ENCODE measurements at regions not wholly inside any gene's neighbourhood (a gene's known extent, or its start where the extent isn't known, plus 50 kb on each side); places are given as distances from the start of the nearest gene placed in this dataset.

DNA sequence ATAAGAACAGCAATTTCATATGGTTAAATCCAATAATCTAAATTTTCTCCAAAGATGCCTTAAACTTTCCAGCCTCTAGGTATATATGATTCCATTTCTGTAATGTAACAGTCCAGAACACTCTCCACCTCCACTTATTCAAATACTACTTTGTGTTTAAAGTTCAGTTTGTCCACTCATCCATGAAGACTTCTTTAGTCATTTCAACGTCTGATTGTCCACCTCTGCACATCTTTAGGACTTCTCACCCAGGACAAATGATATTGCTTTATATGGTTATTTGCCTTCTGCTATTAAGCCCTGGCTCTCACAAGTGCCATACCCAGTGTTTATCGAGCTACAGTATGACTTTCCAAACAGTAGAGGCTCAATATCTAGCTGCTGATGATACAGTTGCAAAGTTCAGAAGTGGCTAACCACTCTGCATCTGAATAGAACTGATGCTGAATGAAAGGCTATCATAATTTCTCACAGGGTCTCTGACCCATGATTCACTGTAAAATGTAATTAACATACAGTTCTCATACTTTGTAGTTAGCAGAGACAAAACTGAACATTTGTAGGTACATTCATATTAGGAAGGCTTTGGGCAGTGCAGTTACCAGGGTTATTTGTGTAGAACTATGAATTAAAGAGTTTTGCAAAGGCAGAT is 93.7 kb upstream of the MBNL1 start:
- Histone ChIP-seq H3K4me3 (ENCODE audit: low read depth in 1 of 2, low read length in 2 of 2) (no peak overlapping the region), H3K79me2 (ENCODE audit: insufficient read depth, low read length) (no peaks in the 10 kb centered on the region), H3K9me3 (ENCODE audit: insufficient read depth, low read length, severe bottlenecking) (no peaks in the 10 kb centered on the region), H3K27ac (ENCODE audit: low read length) (no peak overlapping the region), H3K9ac (ENCODE audit: low read depth, low read length) (no peak overlapping the region), H3K36me3 (ENCODE audit: insufficient read depth, low read length) (no peaks in the 10 kb centered on the region), H3K4me1 (ENCODE audit: insufficient read depth, low read length) (no peaks in the 10 kb centered on the region), H2AFZ (ENCODE audit: low read depth, low read length) (no peak overlapping the region), H4K20me1 (ENCODE audit: insufficient read depth, low read length) (no peaks in the 10 kb centered on the region), H3K4me2 (ENCODE audit: insufficient read depth, low read length) (no peak overlapping the region), H3K27me3 (ENCODE audit: insufficient read depth, low read length, poor library complexity) (no peaks in the 10 kb centered on the region)
- no peak for ATAC-seq (ENCODE audit: insufficient read depth, low read depth)
- TF ChIP-seq, protein P1, sequence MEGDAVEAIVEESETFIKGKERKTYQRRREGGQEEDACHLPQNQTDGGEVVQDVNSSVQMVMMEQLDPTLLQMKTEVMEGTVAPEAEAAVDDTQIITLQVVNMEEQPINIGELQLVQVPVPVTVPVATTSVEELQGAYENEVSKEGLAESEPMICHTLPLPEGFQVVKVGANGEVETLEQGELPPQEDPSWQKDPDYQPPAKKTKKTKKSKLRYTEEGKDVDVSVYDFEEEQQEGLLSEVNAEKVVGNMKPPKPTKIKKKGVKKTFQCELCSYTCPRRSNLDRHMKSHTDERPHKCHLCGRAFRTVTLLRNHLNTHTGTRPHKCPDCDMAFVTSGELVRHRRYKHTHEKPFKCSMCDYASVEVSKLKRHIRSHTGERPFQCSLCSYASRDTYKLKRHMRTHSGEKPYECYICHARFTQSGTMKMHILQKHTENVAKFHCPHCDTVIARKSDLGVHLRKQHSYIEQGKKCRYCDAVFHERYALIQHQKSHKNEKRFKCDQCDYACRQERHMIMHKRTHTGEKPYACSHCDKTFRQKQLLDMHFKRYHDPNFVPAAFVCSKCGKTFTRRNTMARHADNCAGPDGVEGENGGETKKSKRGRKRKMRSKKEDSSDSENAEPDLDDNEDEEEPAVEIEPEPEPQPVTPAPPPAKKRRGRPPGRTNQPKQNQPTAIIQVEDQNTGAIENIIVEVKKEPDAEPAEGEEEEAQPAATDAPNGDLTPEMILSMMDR (IDR thresholded peaks at IDR 0.05; ENCODE audit: borderline replicate concordance, extremely low read depth, low read length, poor library complexity, severe bottlenecking) = no peak
- TF ChIP-seq EZH2 (IDR thresholded peaks at IDR 0.05; ENCODE audit: borderline replicate concordance, low read depth, low read length, severe bottlenecking) = no peak
- no peak for DNase-seq

- no peaks in the 10 kb centered on the region for H3K79me2 ChIP-seq (ENCODE audit: insufficient read depth, low read length)
- H3K4me3 ChIP-seq (ENCODE audit: low read depth in 1 of 2, low read length in 2 of 2) = no peak overlapping the region
- H3K36me3 ChIP-seq (ENCODE audit: insufficient read depth, low read length) = no peaks in the 10 kb centered on the region
- TF ChIP-seq, protein P1 (IDR thresholded peaks at IDR 0.05; ENCODE audit: borderline replicate concordance, extremely low read depth, low read length, poor library complexity, severe bottlenecking) = no peak
- no peak for TF ChIP-seq EZH2 (IDR thresholded peaks at IDR 0.05; ENCODE audit: borderline replicate concordance, low read depth, low read length, severe bottlenecking)
- no peaks in the 10 kb centered on the region for H3K9me3 ChIP-seq (ENCODE audit: insufficient read depth, low read length, severe bottlenecking)
- H4K20me1 ChIP-seq (ENCODE audit: insufficient read depth, low read length) = no peaks in the 10 kb centered on the region
- no peak for ATAC-seq (ENCODE audit: insufficient read depth, low read depth)
- DNase-seq = no peak
- no peaks in the 10 kb centered on the region for H3K27me3 ChIP-seq (ENCODE audit: insufficient read depth, low read length, poor library complexity)
- H3K4me2 ChIP-seq (ENCODE audit: insufficient read depth, low read length) = no peak overlapping the region
- no peaks in the 10 kb centered on the region for H3K4me1 ChIP-seq (ENCODE audit: insufficient read depth, low read length)
- H2AFZ ChIP-seq (ENCODE audit: low read depth, low read length) = no peak overlapping the region
- no peak overlapping the region for H3K27ac ChIP-seq (ENCODE audit: low read length)
- H3K9ac ChIP-seq (ENCODE audit: low read depth, low read length) = no peak overlapping the region
Observed at GRCh38 chr3:152175528-152175889, 93.2 kb upstream of the MBNL1 start.

GRCh38 chr3:152176241-152176640 is 92.5 kb upstream of the MBNL1 start:
- H3K9ac ChIP-seq (ENCODE audit: low read depth, low read length) = no peak overlapping the region
- no peaks in the 10 kb centered on the region for H3K36me3 ChIP-seq (ENCODE audit: insufficient read depth, low read length)
- no peaks in the 10 kb centered on the region for H4K20me1 ChIP-seq (ENCODE audit: insufficient read depth, low read length)
- no peak overlapping the region for H3K4me2 ChIP-seq (ENCODE audit: insufficient read depth, low read length)
- DNase-seq (no peak), ATAC-seq (ENCODE audit: insufficient read depth, low read depth) (no peak)
- no peaks in the 10 kb centered on the region for H3K9me3 ChIP-seq (ENCODE audit: insufficient read depth, low read length, severe bottlenecking)
- no peaks in the 10 kb centered on the region for H3K4me1 ChIP-seq (ENCODE audit: insufficient read depth, low read length)
- no peak overlapping the region for H3K27ac ChIP-seq (ENCODE audit: low read length)
- TF ChIP-seq, protein P1 (IDR thresholded peaks at IDR 0.05; ENCODE audit: borderline replicate concordance, extremely low read depth, low read length, poor library complexity, severe bottlenecking) = no peak
- TF ChIP-seq EZH2 (IDR thresholded peaks at IDR 0.05; ENCODE audit: borderline replicate concordance, low read depth, low read length, severe bottlenecking) = no peak
- no peak overlapping the region for H2AFZ ChIP-seq (ENCODE audit: low read depth, low read length)
- H3K79me2 ChIP-seq (ENCODE audit: insufficient read depth, low read length) = no peaks in the 10 kb centered on the region
- no peak overlapping the region for H3K4me3 ChIP-seq (ENCODE audit: low read depth in 1 of 2, low read length in 2 of 2)
- H3K27me3 ChIP-seq (ENCODE audit: insufficient read depth, low read length, poor library complexity) = no peaks in the 10 kb centered on the region

Measured in DND-41 (cell line).